ENCODE measurements at regions not wholly inside any gene's neighbourhood (a gene's known extent, or its start where the extent isn't known, plus 50 kb on each side); places are given as distances from the start of the nearest gene placed in this dataset.

- peaks cover 23% of the 10 kb centered on the region for H3K4me1 Mint-ChIP-seq
- POLR2A ChIA-PET: no interaction called here
- CTCF ChIA-PET: no interaction called here
- no peak for ATAC-seq
- H3K27me3 Mint-ChIP-seq (ENCODE audit: low read depth): no peaks in the 10 kb centered on the region
- TF ChIP-seq ZNF423 (CRISPR knock-in tag; IDR thresholded peaks at IDR 0.05) (no peak), TCF7 (CRISPR knock-in tag; IDR thresholded peaks at IDR 0.05; ENCODE audit: low read depth) (no peak), ATF2 (CRISPR knock-in tag; IDR thresholded peaks at IDR 0.05; ENCODE audit: borderline replicate concordance, low read depth) (no peak), E2F5 (CRISPR knock-in tag; IDR thresholded peaks at IDR 0.05) (no peak), NFATC4 (CRISPR knock-in tag; IDR thresholded peaks at IDR 0.05) (no peak), ZNF121 (CRISPR knock-in tag; IDR thresholded peaks at IDR 0.05) (no peak), GABPB1 (CRISPR knock-in tag; IDR thresholded peaks at IDR 0.05) (no peak), ZNF263 (CRISPR knock-in tag; IDR thresholded peaks at IDR 0.05; ENCODE audit: low read depth) (no peak), GTF2I (CRISPR knock-in tag; conservative IDR thresholded peaks at IDR 0.05) (no peak), JUN (CRISPR knock-in tag; IDR thresholded peaks at IDR 0.05) (no peak), FOXJ3 (CRISPR knock-in tag; IDR thresholded peaks at IDR 0.05; ENCODE audit: borderline replicate concordance) (no peak), ZNF219 (CRISPR knock-in tag; IDR thresholded peaks at IDR 0.05; ENCODE audit: borderline replicate concordance) (no peak), ZNF396 (CRISPR knock-in tag; IDR thresholded peaks at IDR 0.05; ENCODE audit: borderline replicate concordance) (no peak), ESRRA (CRISPR knock-in tag; IDR thresholded peaks at IDR 0.05; ENCODE audit: borderline replicate concordance) (no peak), ZNF512 (CRISPR knock-in tag; IDR thresholded peaks at IDR 0.05; ENCODE audit: borderline replicate concordance) (no peak), ZNF138 (CRISPR knock-in tag; conservative IDR thresholded peaks at IDR 0.05) (no peak), USF2 (CRISPR knock-in tag; IDR thresholded peaks at IDR 0.05) (no peak), E2F1 (CRISPR knock-in tag; IDR thresholded peaks at IDR 0.05) (no peak)
- H3K4me3 Mint-ChIP-seq: no peak overlapping the region
- H3K27ac Mint-ChIP-seq: no peak overlapping the region
- H3K36me3 Mint-ChIP-seq: peaks cover 5% of the 10 kb centered on the region
- DNase-seq (ENCODE audit: low spot score): no peak
- H3K9me3 Mint-ChIP-seq: peaks cover 12% of the 10 kb centered on the region
These were observed 218.1 kb upstream of the HMGA2 start for GRCh38 chr12:65606008-65606766.

GRCh38 chr12:65607401-65607841 is 216.9 kb upstream of the HMGA2 start:
- H3K4me1 Mint-ChIP-seq: peaks cover 26% of the 10 kb centered on the region
- ATAC-seq: no peak
- TF ChIP-seq PRRX2 (CRISPR knock-in tag; IDR thresholded peaks at IDR 0.05): no peak
- H3K9me3 Mint-ChIP-seq: peaks cover 12% of the 10 kb centered on the region
- ChIA-PET CTCF (interaction anchor here (1.2 kb wide), 1 partner anchor 51 kb away, joined by 4 read pairs; no protein-coding TSS in a partner anchor), POLR2A (no interaction called here)
- no peak for DNase-seq (ENCODE audit: low spot score)
- H3K4me3 Mint-ChIP-seq: no peak overlapping the region
- H3K27me3 Mint-ChIP-seq (ENCODE audit: low read depth): no peaks in the 10 kb centered on the region
- peaks cover 5% of the 10 kb centered on the region for H3K36me3 Mint-ChIP-seq
- H3K27ac Mint-ChIP-seq: no peak overlapping the region
